Kidney epithelial cell (primary cell): ENCODE measurements at regions not wholly inside any gene's neighbourhood (a gene's known extent, or its start where the extent isn't known, plus 50 kb on each side); places are given as distances from the start of the nearest gene placed in this dataset.
"Not testable (repeated sequence)": the region's sequence is repeated elsewhere in the genome, so short reads cannot be mapped to it uniquely, and the experiment has no call there.

Source experiments
- DNase-seq: peaks from one replicate; pipeline ENCODE4 v3.0.0-alpha.2; 2010; ENCODE audit warnings: low read depth
- H3K27me3 ChIP-seq: 2 replicates; pipeline ENCODE4 v1.6.0; 2011; ENCODE audit warnings: low read length; ENCODE audit not compliant: control insufficient read depth, insufficient read depth
- H3K36me3 ChIP-seq: 2 replicates; pipeline ENCODE4 v1.5.1; 2011; ENCODE audit warnings: low read length; ENCODE audit not compliant: control insufficient read depth, insufficient read depth
- H3K4me3 ChIP-seq: 2 replicates; pipeline ENCODE4 v1.5.1; 2011; ENCODE audit warnings: low read depth, mild to moderate bottlenecking, control low read depth, low read length
- TF ChIP-seq, protein P1 (sequence below): IDR thresholded peaks from 2 replicates; pipeline ENCODE4 v1.5.1; 2011; ENCODE audit warnings: mild to moderate bottlenecking, moderate library complexity, low read length, control low read depth, inconsistent platforms; ENCODE audit not compliant: insufficient read depth, poor library complexity, severe bottlenecking

DNA sequence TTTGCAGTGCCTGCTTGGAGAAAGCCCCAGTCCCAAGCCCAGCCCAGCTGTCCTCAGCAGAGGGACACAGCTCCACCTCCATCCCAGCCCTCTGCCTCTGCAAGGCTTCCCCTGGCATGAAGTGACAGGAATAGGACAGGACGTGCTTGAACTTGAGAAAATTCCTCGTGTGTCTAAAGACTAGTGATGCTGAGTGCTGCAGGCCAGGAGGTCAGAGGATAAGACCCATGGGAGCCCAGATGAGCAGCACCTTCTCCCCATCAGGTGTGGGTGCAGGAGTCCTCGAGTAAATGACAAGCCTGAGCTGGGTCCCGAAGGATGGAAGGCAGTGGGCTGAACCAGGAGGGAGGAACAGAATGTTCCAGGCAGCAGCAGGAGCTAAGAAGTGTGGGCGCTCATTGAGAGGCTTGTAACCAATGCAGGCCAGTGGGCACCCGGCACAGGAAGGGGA is 67.8 kb upstream of the UXS1 start:
- DNase-seq: no peak
- TF ChIP-seq, protein P1, sequence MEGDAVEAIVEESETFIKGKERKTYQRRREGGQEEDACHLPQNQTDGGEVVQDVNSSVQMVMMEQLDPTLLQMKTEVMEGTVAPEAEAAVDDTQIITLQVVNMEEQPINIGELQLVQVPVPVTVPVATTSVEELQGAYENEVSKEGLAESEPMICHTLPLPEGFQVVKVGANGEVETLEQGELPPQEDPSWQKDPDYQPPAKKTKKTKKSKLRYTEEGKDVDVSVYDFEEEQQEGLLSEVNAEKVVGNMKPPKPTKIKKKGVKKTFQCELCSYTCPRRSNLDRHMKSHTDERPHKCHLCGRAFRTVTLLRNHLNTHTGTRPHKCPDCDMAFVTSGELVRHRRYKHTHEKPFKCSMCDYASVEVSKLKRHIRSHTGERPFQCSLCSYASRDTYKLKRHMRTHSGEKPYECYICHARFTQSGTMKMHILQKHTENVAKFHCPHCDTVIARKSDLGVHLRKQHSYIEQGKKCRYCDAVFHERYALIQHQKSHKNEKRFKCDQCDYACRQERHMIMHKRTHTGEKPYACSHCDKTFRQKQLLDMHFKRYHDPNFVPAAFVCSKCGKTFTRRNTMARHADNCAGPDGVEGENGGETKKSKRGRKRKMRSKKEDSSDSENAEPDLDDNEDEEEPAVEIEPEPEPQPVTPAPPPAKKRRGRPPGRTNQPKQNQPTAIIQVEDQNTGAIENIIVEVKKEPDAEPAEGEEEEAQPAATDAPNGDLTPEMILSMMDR: no peak

DNA sequence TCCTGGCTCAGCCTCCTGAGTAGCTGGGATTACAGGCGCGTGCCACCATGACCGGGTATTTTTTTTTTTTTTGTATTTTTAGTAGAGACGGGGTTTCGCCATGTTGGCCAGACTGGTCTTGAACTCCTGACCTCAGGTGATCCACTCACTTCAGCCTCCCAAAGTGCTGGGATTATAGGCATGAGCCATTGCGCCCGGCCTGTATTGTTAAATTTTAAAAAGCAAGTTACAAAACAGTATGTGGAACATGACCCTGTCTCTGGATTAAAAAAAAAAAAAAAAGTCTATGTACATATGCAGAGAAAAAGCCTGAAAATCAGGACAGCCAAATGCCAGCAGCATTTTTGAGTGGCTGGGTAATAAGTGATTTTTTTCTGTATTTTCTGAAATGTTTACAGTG is 64.8 kb upstream of the UXS1 start:
- DNase-seq: not testable (repeated sequence)

More for the DNA sequence above, 67.8 kb upstream of the UXS1 start:
- Histone ChIP-seq H3K36me3 (no peaks in the 10 kb centered on the region), H3K27me3 (no peaks in the 10 kb centered on the region), H3K4me3 (no peak overlapping the region)

DNA sequence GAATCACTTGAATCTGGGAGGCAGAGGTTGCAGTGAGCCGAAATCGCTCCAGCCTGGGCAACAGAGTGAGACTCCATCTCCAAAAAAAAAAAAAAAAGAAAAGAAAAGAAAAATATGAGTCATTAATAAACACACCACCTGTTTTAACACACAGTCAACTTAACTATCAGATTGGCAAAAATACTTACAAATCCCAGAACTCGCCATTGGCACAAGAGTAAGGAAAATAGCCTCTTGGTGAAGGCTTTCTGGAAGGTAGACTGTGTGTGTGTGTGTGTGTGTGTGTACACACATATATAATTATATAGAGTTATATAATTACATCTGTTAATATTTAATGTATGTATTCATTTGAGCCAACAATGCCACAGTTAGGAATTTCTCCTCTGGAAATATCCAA is 63.7 kb upstream of the UXS1 start:
- TF ChIP-seq, protein P1: no peak
- H3K4me3 ChIP-seq: no peak overlapping the region
- no peak for DNase-seq
- H3K27me3 ChIP-seq: no peaks in the 10 kb centered on the region
- no peaks in the 10 kb centered on the region for H3K36me3 ChIP-seq

More for the DNA sequence above, 64.8 kb upstream of the UXS1 start:
- H3K27me3 ChIP-seq, H3K36me3 ChIP-seq, H3K4me3 ChIP-seq: not testable (repeated sequence)

DNA sequence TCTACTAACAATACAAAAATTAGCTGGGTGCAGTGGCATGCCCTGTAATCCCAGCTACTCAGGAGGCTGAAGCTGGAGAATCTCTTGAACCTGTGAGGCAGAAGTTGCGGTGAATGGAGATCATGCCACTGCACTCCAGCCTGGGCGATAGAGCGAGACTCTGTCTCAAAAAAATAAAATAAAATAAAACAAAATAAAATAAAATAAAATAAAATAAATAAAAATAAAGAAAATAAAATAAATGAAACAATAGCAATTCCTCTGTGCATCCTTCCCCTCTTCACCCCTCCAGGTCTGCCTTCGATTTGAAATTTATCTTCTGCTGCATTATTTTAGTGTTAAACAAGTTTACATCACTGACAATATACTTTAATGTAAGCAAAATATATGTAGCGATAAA is 63.0 kb upstream of the UXS1 start:
- TF ChIP-seq, protein P1: no peak
- H3K27me3 ChIP-seq: no peaks in the 10 kb centered on the region
- no peak for DNase-seq
- no peaks in the 10 kb centered on the region for H3K36me3 ChIP-seq
- no peak overlapping the region for H3K4me3 ChIP-seq

DNA sequence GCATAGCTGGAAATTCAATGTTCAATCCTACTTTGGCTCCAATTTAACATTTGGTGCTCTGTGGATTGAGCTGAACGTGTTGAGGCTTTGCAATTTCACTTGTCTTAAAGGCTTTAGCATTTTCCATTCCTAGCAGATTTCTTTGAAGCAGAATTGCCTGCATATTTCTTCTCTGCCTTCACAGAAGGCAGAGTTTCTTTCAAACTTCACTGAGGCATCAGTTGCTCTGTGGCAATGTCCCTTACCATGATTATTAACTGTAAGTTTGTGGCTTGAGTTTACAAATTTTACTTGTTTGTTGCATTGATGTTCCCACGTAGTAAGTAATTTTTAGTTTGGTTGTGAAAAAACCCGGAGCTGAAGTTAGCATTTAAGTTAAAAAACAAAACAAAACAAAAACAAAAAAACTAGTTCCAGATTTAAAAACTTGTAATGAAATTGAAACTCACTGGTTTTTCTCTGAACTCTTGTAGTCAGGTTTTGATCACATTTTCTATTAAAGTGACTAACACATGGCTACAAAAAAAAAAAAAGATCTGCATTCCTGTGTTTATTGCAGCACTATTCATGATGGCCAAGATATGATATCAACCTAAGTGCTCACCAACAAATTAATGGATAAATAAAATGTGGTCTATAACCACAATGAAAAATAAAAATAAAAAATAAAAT is 55.2 kb upstream of the UXS1 start:
- not testable (repeated sequence) for H3K4me3 ChIP-seq, DNase-seq, H3K36me3 ChIP-seq, H3K27me3 ChIP-seq

DNA sequence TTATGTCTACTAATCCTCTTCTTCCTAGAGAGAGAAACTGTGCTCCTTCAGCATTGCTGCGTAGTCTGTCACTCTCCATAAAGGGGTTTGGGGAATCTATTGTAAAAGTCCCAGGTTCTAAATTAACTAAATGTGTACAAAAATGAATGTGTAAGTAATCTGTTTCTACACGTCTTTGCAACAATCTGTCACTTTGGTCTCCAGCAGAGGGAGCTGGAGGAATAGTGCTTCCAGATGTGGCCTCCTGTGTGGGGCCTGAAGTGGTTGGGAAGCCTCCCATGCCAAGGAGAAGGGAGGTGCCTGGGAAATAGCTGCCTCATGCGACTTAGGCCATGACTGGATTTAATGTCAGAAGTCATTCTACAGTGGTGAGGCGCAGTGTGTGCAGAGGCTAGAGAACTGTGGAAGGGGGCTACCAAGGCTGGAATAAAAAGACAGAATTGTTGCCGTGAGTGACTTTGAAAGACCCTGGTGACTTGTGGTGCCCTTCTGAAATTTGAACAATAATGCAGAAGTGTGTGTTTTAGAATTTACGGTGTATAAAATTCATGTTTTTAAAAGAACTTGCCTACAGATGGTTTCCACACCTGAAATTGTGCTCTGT is 54.5 kb upstream of the UXS1 start:
- not testable (repeated sequence) for DNase-seq, H3K27me3 ChIP-seq, H3K4me3 ChIP-seq, H3K36me3 ChIP-seq
- TF ChIP-seq, protein P1: peak; percentile 2
